OCI-LY7 (cell line): ENCODE measurements at regions not wholly inside any gene's neighbourhood (a gene's known extent, or its start where the extent isn't known, plus 50 kb on each side); places are given as distances from the start of the nearest gene placed in this dataset.

ENCODE experiments used
- BruUV-seq: library from RNA; stranded (reverse); fragments of 400-500 nt; replicated peaks from 2 replicates; lab custom pipeline; 2021; lab: Mats Ljungman, UMichigan
- CTCF ChIA-PET: fragments of 300-600 bp; sonication (Branson Sonifier 250); formaldehyde crosslinking; loops from one replicate; lab custom pipeline; 2022; ENCODE audit warnings: antibody characterized with exemption; ENCODE audit not compliant: unreplicated experiment; lab: Charles Lee
- POLR2A ChIA-PET: fragments of 300-600 bp; sonication (Branson Sonifier 250); formaldehyde crosslinking; loops from one replicate; lab custom pipeline; 2022; ENCODE audit warnings: antibody characterized with exemption; lab: Charles Lee
- DNase-seq: peaks from one replicate; pipeline ENCODE4 v3.0.0-alpha.2; 2015; ENCODE audit warnings: low spot score
- H2AFZ ChIP-seq: fragments of 200-600 bp; sonication (generic), shearing (Covaris generic); 2 replicates; pipeline ENCODE4 v1.6.1; 2014; ENCODE audit warnings: mild to moderate bottlenecking, antibody characterized with exemption, low read length, moderate library complexity
- H3K27ac ChIP-seq: fragments of 200-600 bp; sonication (generic); 2 replicates; pipeline ENCODE4 v1.5.1; 2014; ENCODE audit warnings: mixed run types, low read depth, mild to moderate bottlenecking, moderate library complexity, low read length, inconsistent platforms; ENCODE audit not compliant: poor library complexity, severe bottlenecking
- H3K36me3 ChIP-seq: fragments of 200-600 bp; sonication (generic); 2 replicates; pipeline ENCODE4 v1.6.1; 2014; ENCODE audit warnings: mild to moderate bottlenecking, antibody characterized with exemption, low read length, moderate library complexity, mixed read lengths; ENCODE audit not compliant: insufficient read depth
- H3K4me1 ChIP-seq: fragments of 200-600 bp; sonication (generic); 2 replicates; pipeline ENCODE4 v1.5.1; 2014; ENCODE audit warnings: mild to moderate bottlenecking, low read length; ENCODE audit not compliant: insufficient read depth, poor library complexity, severe bottlenecking
- H3K4me2 ChIP-seq: fragments of 200-600 bp; sonication (generic); 2 replicates; pipeline ENCODE4 v1.6.1; 2014; ENCODE audit warnings: mild to moderate bottlenecking, low read length
- H3K4me3 ChIP-seq: fragments of 200-600 bp; sonication (generic); 2 replicates; pipeline ENCODE4 v1.5.1; 2014; ENCODE audit warnings: mild to moderate bottlenecking, low read depth, low read length; ENCODE audit not compliant: poor library complexity, severe bottlenecking
- H3K79me2 ChIP-seq: fragments of 200-600 bp; sonication (generic); 2 replicates; pipeline ENCODE4 v1.6.1; 2016; ENCODE audit warnings: low read depth, mild to moderate bottlenecking, low read length, moderate library complexity, mixed read lengths; ENCODE audit not compliant: insufficient read depth
- H3K9me2 ChIP-seq: fragments of 200-600 bp; sonication (generic); 2 replicates; pipeline ENCODE4 v1.6.1; 2016; ENCODE audit warnings: mild to moderate bottlenecking, low read length, mixed read lengths; ENCODE audit not compliant: insufficient read depth
- H3K9me3 ChIP-seq: fragments of 200-600 bp; sonication (generic); 2 replicates; pipeline ENCODE4 v1.6.1; 2014; ENCODE audit warnings: mild to moderate bottlenecking, mixed run types, low read length, mixed read lengths
- H4K20me1 ChIP-seq: fragments of 200-600 bp; sonication (generic); 2 replicates; pipeline ENCODE4 v1.6.1; 2014; ENCODE audit warnings: mild to moderate bottlenecking, antibody characterized with exemption, low read length, moderate library complexity, mixed read lengths; ENCODE audit not compliant: insufficient read depth
- CTCF ChIP-seq: fragments of 200-600 bp; sonication (generic); conservative IDR thresholded peaks from 2 replicates; pipeline ENCODE4 v1.5.1; 2014; ENCODE audit warnings: mild to moderate bottlenecking, antibody characterized with exemption, low read length, moderate library complexity, mixed read lengths
- EZH2phosphoT487 ChIP-seq: fragments of 200-600 bp; sonication (generic); IDR thresholded peaks from 2 replicates; pipeline ENCODE4 v1.6.1; 2018; ENCODE audit warnings: low read depth, borderline replicate concordance, mild to moderate bottlenecking, mixed run types, antibody characterized with exemption, low read length, moderate library complexity, mixed read lengths
- intact Hi-C: fragments of 100-400 bp; cut with micrococcal nuclease; formaldehyde crosslinking; loops from one replicate; pipeline ENCODE4 v1.10.0; 2022; ENCODE audit not compliant: unreplicated experiment

GRCh38 chr3:89622063-89622700, 514.8 kb downstream of the EPHA3 start:
- CTCF ChIA-PET, result no interaction called here
- BruUV-seq, result no TSS peak
- Histone ChIP-seq H4K20me1 (no peaks in the 10 kb centered on the region), H3K4me3 (no peak overlapping the region), H3K9me2 (no peaks in the 10 kb centered on the region), H3K36me3 (no peaks in the 10 kb centered on the region), H3K9me3 (no peaks in the 10 kb centered on the region), H2AFZ (no peak overlapping the region), H3K4me1 (no peaks in the 10 kb centered on the region), H3K4me2 (no peak overlapping the region), H3K79me2 (no peaks in the 10 kb centered on the region), H3K27ac (no peak overlapping the region)
- no peak for DNase-seq
- intact Hi-C loops, result no loop called here
- POLR2A ChIA-PET, result interaction anchor here (0.6 kb wide), 1 partner anchor 207 kb away, joined by 4 read pairs; no protein-coding TSS in a partner anchor
- no peak for TF ChIP-seq EZH2phosphoT487
- no peak for TF ChIP-seq CTCF

GRCh38 chr3:89624494-89624893, 517.1 kb downstream of the EPHA3 start:
- no peaks in the 10 kb centered on the region for H3K9me3 ChIP-seq
- no peak overlapping the region for H3K4me2 ChIP-seq
- H3K4me1 ChIP-seq, result no peaks in the 10 kb centered on the region
- no peak overlapping the region for H3K27ac ChIP-seq
- TF ChIP-seq CTCF (no peak), EZH2phosphoT487 (no peak)
- CTCF ChIA-PET, result no interaction called here
- intact Hi-C loops, result no loop called here
- H3K9me2 ChIP-seq, result no peaks in the 10 kb centered on the region
- H2AFZ ChIP-seq, result no peak overlapping the region
- POLR2A ChIA-PET, result no interaction called here
- H3K4me3 ChIP-seq, result no peak overlapping the region
- no peak for DNase-seq
- H3K79me2 ChIP-seq, result no peaks in the 10 kb centered on the region
- H4K20me1 ChIP-seq, result no peaks in the 10 kb centered on the region
- no peaks in the 10 kb centered on the region for H3K36me3 ChIP-seq
- BruUV-seq, result no TSS peak

- CTCF ChIA-PET, result interaction anchor here (0.6 kb wide), 1 partner anchor 19 kb away, joined by 3 read pairs; no protein-coding TSS in a partner anchor
- Histone ChIP-seq H3K9me3 (no peaks in the 10 kb centered on the region), H4K20me1 (no peaks in the 10 kb centered on the region), H3K9me2 (no peaks in the 10 kb centered on the region), H3K27ac (no peak overlapping the region), H2AFZ (no peak overlapping the region), H3K4me1 (no peaks in the 10 kb centered on the region), H3K4me2 (no peak overlapping the region), H3K79me2 (no peaks in the 10 kb centered on the region), H3K36me3 (no peaks in the 10 kb centered on the region), H3K4me3 (no peak overlapping the region)
- POLR2A ChIA-PET, result no interaction called here
- intact Hi-C loops, result no loop called here
- no peak for DNase-seq
- TF ChIP-seq CTCF, result no peak
- TF ChIP-seq EZH2phosphoT487, result no peak
- BruUV-seq, result no TSS peak
Measured at GRCh38 chr3:89625945-89626344, 518.5 kb downstream of the EPHA3 start.
